ENCODE measurements at regions not wholly inside any gene's neighbourhood (a gene's known extent, or its start where the extent isn't known, plus 50 kb on each side); places are given as distances from the start of the nearest gene placed in this dataset.
A peak's percentile ranks its signal among the peaks of the same experiment; 100 is the strongest.

DNA sequence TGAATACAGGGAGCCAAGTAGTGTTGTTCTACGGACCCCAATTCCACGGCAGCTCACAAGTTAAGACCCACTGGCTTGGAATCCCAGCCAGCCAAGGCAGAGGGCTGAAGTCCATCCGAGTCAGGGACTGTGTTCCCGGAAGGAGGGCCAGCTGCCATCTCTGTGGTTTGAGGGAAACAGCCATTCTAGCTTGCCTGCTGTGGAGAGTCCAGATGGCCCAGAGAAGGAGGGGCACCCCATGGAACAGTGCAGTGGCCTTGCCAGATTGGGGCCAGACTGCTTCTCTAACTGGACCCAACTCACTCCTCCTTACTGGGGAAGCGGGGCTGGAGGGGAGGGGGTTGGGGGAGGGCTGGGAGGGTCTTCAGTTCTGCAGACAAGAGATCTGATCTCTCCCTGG lies 156.4 kb downstream of the FAM181B start:
- no peak for DNase-seq
- no peaks in the 10 kb centered on the region for H3K36me3 Mint-ChIP-seq
- H3K9me3 Mint-ChIP-seq = no peaks in the 10 kb centered on the region
- H3K4me3 Mint-ChIP-seq = no peak overlapping the region
- H3K27me3 Mint-ChIP-seq = peaks cover 11 to 14% of the 10 kb centered on the region in 2 donors
- no peak overlapping the region for H3K27ac Mint-ChIP-seq
- no peaks in the 10 kb centered on the region for H3K4me1 Mint-ChIP-seq
- no peak for ATAC-seq (replicated peaks)

DNA sequence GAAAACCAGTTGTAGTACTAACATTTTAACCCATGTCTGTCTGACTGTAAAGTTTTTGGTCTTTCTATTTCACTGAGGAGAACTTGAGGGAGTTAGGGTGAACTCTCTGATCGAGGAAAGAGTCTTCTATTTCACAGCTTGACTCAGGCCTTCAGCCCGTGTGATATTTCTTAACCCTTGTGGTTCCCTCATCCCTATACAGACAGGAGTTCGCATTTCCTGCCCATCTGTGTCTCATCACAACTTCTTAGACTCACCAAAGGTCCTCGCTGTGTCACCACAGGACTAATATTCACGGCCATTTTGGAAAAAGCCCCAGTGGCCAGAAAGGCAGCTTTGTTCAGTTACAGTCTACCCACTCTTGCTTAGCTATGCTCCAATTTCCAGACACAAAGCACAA lies 172.8 kb downstream of the FAM181B start:
- peaks cover 35 to 43% of the 10 kb centered on the region in 2 donors for H3K4me1 Mint-ChIP-seq
- H3K36me3 Mint-ChIP-seq = no peaks in the 10 kb centered on the region
- H3K27me3 Mint-ChIP-seq = peaks cover 0 to 4% of the 10 kb centered on the region in 2 donors
- H3K4me3 Mint-ChIP-seq = no peak overlapping the region
- no peak overlapping the region for H3K27ac Mint-ChIP-seq
- DNase-seq (no peak), ATAC-seq (replicated peaks) (no peak)
- H3K9me3 Mint-ChIP-seq = no peaks in the 10 kb centered on the region

DNA sequence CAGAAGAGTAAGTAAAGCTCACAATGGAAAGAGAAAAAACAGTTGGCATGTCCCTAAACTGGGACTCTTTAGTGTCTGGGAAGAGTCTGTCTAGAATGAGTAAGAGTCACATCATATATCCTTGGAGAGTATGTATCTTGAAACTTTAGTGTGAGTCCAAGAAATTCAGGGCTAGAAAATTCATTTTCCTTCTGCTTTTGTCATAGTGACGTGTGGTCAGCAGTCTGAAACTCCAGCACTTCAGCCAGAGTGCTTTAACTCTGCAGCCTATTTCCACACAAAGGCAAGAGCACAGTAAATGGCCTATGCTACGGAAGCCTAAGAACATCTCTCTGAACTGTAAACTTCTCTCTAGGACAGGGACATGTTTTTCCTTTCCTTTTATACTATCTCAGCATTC lies 174.1 kb downstream of the FAM181B start:
- H3K36me3 Mint-ChIP-seq = no peaks in the 10 kb centered on the region
- no peak for ATAC-seq (replicated peaks)

DNA sequence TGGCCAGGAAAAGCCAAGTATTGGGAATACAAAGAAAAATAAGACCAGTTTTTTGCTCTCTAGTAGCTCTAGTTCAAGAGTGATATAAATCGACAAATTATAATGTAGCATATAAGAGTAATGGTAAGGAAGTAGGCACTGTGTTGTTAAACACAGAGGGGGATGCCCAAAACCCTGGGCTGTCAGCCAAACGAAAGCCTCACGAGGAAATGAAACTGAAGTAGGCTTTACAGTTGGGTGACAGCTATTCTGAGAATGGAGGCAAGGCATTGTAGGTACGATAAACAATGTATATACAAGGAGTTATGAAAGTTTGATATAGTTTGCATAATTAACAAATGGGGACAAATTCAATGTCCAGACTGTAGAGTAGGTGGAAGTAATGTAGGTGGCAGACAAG lies 176.4 kb downstream of the FAM181B start:
- no peak overlapping the region for H3K4me3 Mint-ChIP-seq

More for the DNA sequence above, 174.1 kb downstream of the FAM181B start:
- no peak for DNase-seq
- H3K27me3 Mint-ChIP-seq = peaks cover 0 to 4% of the 10 kb centered on the region in 2 donors
- no peak overlapping the region for H3K27ac Mint-ChIP-seq
- H3K4me3 Mint-ChIP-seq = no peak overlapping the region
- peaks cover 31 to 46% of the 10 kb centered on the region in 2 donors for H3K4me1 Mint-ChIP-seq
- H3K9me3 Mint-ChIP-seq = no peaks in the 10 kb centered on the region

DNA sequence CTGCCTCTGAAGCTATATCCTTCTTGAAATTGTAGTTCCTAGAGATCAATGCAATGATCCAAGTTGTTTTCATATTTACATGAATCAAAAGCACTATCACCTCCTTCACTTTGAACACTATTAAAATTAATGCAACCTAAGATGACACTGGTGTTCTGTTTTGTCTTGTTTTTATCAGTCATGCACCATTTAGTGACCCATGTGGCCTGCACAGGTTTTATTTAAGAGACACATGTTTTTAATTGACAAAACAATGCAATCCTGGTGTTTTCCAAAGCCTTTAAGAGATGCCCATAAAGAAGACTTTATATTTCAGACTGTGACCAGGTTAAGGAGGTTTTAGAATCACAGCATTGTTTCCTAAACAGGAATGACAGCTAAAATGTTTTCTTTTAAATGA lies 177.5 kb downstream of the FAM181B start:
- DNase-seq (no peak), ATAC-seq (replicated peaks) (no peak)
- H3K27me3 Mint-ChIP-seq = peaks cover 4 to 5% of the 10 kb centered on the region in 2 donors
- H3K27ac Mint-ChIP-seq = no peak overlapping the region
- H3K9me3 Mint-ChIP-seq = no peaks in the 10 kb centered on the region
- no peak overlapping the region for H3K4me3 Mint-ChIP-seq
- peaks cover 31 to 46% of the 10 kb centered on the region in 2 donors for H3K4me1 Mint-ChIP-seq
- H3K36me3 Mint-ChIP-seq = no peaks in the 10 kb centered on the region

More for the DNA sequence above, 176.4 kb downstream of the FAM181B start:
- no peaks in the 10 kb centered on the region for H3K36me3 Mint-ChIP-seq
- peaks cover 0 to 4% of the 10 kb centered on the region in 2 donors for H3K27me3 Mint-ChIP-seq
- peak overlapping the region; percentile 49 for H3K27ac Mint-ChIP-seq
- ATAC-seq (replicated peaks) = peak; percentile 99 to 100
- no peaks in the 10 kb centered on the region for H3K9me3 Mint-ChIP-seq
- H3K4me1 Mint-ChIP-seq = peaks cover 31 to 46% of the 10 kb centered on the region in 2 donors
- DNase-seq = peak; percentile 67

DNA sequence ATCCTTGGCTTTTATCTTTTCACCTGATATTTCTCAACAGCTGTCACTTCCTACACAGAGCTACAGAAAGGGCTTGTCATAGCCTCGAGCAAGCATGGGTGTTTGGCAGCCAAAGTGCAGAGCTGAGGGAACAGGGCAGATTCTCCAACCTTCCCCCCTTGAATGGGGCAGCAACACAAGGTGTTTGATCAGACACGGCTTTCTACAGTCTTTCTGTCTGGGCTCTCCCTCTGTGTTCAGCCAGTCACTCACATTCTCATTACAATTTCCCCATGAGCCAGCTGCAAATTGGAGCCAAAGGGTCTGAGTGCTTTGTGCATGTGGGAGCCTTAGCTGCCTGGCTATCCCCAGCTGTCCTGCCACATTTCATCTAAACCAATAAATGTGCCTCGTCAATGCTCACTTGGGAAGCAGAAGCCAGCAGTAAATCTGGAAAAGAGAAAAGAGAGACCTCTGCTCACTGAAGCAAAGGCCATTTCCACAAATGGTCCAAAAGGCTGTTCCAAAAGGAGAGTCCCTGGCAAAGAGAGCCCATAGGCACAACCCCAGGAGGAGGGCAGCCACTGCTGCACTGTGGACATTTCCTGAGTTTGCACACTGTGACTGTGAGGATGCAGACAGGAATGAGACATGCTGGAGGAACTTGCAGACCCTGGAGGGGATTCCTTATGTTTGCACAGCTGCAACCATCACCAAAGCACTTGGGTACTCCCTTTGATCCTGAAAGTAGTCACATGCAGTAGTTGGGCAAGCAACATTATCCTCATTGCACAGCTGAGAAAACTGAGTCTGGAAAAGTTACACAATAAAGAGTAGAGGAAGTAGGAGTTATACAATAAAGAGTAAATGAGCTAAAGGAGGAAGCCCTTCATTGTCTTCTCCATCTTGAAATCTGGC lies 186.8 kb downstream of the FAM181B start:
- peaks cover 5 to 9% of the 10 kb centered on the region in 2 donors for H3K4me1 Mint-ChIP-seq
- DNase-seq (no peak), ATAC-seq (replicated peaks) (no peak)
- H3K4me3 Mint-ChIP-seq = no peak overlapping the region
- no peak overlapping the region for H3K27ac Mint-ChIP-seq
- peaks cover 8 to 11% of the 10 kb centered on the region in 2 donors for H3K9me3 Mint-ChIP-seq
- no peaks in the 10 kb centered on the region for H3K36me3 Mint-ChIP-seq
- peaks cover 11 to 22% of the 10 kb centered on the region in 2 donors for H3K27me3 Mint-ChIP-seq

DNA sequence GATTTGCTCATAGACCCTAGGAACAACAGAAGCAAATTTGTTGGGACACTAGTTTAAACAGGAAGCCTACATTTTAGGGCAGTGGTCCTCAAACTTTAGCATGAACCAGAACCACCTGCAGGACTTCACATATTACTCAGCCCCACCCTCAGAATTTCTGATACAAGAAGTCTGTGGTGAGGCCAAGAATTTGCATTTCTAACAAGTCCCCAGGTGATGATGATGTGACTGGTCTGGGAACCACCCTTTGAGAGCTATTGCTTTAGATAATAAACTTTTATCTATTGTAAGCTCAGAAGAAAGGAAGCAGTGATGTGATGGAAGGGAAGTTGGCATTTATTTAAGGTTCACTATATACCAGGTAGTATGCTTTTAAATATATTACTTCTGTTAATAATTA lies 194.0 kb downstream of the FAM181B start:
- DNase-seq = peak; percentile 6
- H3K36me3 Mint-ChIP-seq = no peaks in the 10 kb centered on the region
- no peaks in the 10 kb centered on the region for H3K4me1 Mint-ChIP-seq
- H3K27me3 Mint-ChIP-seq = peaks cover 0 to 4% of the 10 kb centered on the region in 2 donors
- no peak overlapping the region for H3K4me3 Mint-ChIP-seq
- ATAC-seq (replicated peaks) = peak; percentile 93 to 97
- H3K9me3 Mint-ChIP-seq = no peaks in the 10 kb centered on the region
- no peak overlapping the region for H3K27ac Mint-ChIP-seq

DNA sequence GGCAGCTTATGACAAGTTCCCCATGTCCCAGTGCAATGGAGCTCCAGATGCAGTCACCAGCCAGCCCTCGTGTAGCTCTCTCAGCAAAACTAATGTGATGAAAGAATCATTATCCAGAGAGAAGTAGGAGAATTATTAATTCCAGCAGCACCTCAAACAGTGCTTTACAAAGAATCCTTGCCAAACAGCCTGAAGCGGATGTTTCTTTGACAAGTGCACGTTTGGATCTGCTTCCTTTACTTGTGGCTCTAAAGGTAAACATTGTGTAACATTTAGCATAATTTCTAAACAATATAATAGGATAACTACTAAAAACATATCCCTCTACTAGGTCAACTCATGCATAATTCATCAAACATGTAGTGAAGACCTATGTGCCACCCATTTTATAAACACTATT lies 197.0 kb downstream of the FAM181B start:
- ATAC-seq (replicated peaks) = no peak
- Mint-ChIP-seq H3K27ac (no peak overlapping the region), H3K27me3 (peaks cover 0 to 4% of the 10 kb centered on the region in 2 donors), H3K4me1 (no peaks in the 10 kb centered on the region), H3K36me3 (no peaks in the 10 kb centered on the region), H3K4me3 (no peak overlapping the region), H3K9me3 (no peaks in the 10 kb centered on the region)
- DNase-seq = no peak

DNA sequence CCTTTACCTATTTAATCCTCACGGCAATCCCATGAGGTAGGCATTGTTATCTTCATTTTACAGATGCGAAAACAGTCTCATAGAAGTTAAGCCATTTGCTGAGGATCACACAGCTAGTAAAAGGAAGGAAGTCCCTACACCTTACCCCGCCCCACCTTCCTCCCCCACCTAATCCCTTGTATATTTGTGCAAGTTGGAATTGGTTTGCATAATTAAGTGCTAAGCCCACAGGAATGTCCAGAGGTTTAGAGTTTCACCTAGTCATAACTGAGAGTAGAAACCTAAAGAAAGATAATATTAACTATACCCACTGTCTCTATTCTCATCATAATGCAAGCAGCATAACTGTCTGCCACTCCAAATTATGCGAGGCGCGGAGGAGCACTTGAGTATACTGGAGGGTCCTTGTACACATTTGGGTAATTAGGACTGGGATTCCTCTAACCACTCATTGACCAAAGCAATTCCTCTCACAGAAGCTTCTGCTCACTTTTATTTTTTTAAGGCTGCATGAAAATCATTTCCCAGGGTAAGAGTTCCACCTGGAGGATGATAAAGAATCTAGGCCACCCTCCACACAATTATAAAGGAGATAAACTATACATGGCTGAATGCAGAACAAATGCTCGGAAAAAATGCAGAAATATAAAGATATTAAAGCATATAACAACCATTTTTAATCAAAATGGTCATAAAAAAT lies 199.9 kb downstream of the FAM181B start:
- DNase-seq = no peak
- H3K36me3 Mint-ChIP-seq = no peaks in the 10 kb centered on the region
- H3K27me3 Mint-ChIP-seq = peaks cover 4 to 5% of the 10 kb centered on the region in 2 donors
- ATAC-seq (replicated peaks) = no peak
- peaks cover 0 to 3% of the 10 kb centered on the region in 2 donors for H3K9me3 Mint-ChIP-seq
- H3K4me1 Mint-ChIP-seq = no peaks in the 10 kb centered on the region
- no peak overlapping the region for H3K27ac Mint-ChIP-seq
- no peak overlapping the region for H3K4me3 Mint-ChIP-seq

DNA sequence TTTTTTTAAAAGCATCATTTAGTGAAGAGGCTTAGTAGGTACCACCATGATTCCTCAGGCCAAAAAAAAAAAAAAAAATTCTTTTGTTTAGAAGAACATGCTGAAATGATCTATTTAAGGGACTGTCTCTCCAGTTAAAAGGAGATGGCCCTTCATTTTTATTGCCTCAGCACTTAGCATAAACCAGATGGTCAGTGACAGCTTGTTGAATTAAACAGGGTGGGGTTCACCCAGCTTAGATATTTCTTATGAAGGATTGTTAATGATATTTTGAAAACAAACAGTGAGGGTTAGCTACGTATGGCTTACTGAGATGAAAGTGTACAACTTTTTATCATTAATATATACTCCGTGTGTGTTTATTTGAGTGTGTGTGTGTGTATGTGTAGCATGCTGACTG lies 203.7 kb downstream of the FAM181B start:
- Mint-ChIP-seq H3K27me3 (peaks cover 3 to 12% of the 10 kb centered on the region in 2 donors), H3K4me3 (no peak overlapping the region), H3K36me3 (no peaks in the 10 kb centered on the region), H3K9me3 (peaks cover 0 to 3% of the 10 kb centered on the region in 2 donors), H3K27ac (no peak overlapping the region), H3K4me1 (no peaks in the 10 kb centered on the region)
- ATAC-seq (replicated peaks) (no peak), DNase-seq (no peak)

DNA sequence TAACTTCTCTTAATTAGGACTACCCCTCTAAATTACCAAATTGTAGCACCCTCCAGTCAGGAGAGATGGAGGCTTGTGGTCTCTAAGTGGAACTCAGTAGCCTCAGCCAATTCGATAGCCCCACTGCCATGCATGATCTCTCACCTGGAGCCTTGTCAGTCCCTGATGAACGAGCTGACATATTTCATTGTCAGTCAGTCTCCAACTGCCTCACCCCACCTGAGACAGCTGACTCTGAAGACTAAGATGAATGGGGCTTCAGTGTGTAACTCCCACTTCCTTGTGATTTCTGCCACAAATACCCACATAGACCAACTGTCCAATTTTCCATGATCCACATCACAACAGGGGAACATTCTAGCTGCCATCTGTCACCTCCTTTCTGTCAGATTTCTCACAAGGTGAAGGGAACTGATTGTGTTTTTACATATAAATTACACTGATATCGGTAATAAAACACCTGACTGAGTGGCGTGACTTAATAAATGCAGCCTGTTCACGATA lies 206.5 kb downstream of the FAM181B start:
- H3K27ac Mint-ChIP-seq = no peak overlapping the region
- no peak overlapping the region for H3K4me3 Mint-ChIP-seq
- DNase-seq = no peak
- ATAC-seq (replicated peaks) = peak in 1 of 2 donors; percentile 42
- peaks cover 7 to 12% of the 10 kb centered on the region in 2 donors for H3K27me3 Mint-ChIP-seq
- peaks cover 0 to 3% of the 10 kb centered on the region in 2 donors for H3K9me3 Mint-ChIP-seq
- no peaks in the 10 kb centered on the region for H3K4me1 Mint-ChIP-seq
- no peaks in the 10 kb centered on the region for H3K36me3 Mint-ChIP-seq

DNA sequence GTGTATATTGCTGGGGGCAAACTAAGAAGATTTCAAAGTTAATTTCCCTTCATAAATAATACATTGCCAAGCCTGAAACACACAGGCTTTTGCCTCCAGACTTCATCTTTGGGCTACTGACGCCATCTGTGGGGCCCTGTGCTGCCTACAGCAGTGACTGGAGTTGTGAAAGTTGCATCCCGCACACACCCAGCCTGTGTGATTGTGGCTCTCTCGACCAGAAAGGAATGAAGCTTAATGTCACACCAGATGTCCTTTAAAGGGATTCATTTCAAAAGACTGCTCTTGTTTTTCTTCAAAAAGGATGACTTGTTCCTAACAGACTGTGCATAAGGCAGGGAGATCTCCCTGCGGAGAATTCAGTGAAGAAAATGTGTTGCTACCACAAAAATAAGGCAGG lies 210.5 kb downstream of the FAM181B start:
- Mint-ChIP-seq H3K9me3 (peaks cover 0 to 4% of the 10 kb centered on the region in 2 donors), H3K4me3 (no peak overlapping the region), H3K27ac (no peak overlapping the region), H3K4me1 (peaks cover 5 to 9% of the 10 kb centered on the region in 2 donors), H3K27me3 (peaks cover 7 to 17% of the 10 kb centered on the region in 2 donors), H3K36me3 (no peaks in the 10 kb centered on the region)
- ATAC-seq (replicated peaks) = no peak
- DNase-seq = no peak

DNA sequence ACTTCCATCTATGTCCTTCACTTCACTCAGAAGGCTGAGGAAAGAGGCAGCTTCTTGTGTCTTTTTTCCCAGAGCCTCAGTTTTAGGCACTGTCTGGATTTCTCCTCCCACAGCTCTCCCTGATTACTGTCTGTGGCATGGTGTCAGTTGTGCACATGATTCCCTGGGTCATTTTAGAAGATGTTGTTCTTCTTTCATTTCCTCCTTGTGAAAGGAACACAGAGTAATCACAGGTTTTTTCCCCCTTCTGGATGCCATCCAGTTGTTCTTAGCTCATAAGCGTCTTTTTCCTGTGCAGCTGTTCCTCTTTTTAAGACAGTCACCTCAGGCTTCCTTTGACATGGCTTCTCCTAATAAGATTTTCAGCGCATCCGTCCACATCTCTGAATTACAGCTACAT lies 212.2 kb downstream of the FAM181B start:
- ATAC-seq (replicated peaks) (peak; percentile 41 to 68), DNase-seq (no peak)
- Mint-ChIP-seq H3K36me3 (no peaks in the 10 kb centered on the region), H3K4me3 (no peak overlapping the region), H3K27ac (no peak overlapping the region), H3K9me3 (peaks cover 0 to 4% of the 10 kb centered on the region in 2 donors), H3K4me1 (peaks cover 5 to 9% of the 10 kb centered on the region in 2 donors), H3K27me3 (peaks cover 4 to 16% of the 10 kb centered on the region in 2 donors)

DNA sequence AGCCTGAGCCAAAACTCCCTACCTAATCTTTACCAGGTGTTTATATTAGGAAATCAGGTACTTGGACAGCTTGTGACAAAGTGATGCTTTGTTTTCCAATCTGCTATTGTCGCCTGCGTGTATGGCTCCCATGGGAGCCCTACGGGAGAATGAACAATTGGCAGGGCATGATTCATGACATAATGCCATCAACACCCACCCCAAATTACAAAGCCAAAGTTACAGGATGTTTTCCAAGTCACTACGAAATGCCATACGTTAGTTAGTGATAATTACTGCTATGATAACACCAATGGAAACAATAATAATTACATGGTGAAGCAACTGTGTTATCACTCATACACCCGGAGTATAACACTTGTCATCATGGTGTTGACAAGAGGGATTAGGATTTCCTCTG lies 226.4 kb downstream of the FAM181B start:
- Mint-ChIP-seq H3K27ac (no peak overlapping the region), H3K27me3 (no peaks in the 10 kb centered on the region), H3K4me3 (no peak overlapping the region), H3K9me3 (no peaks in the 10 kb centered on the region), H3K36me3 (no peaks in the 10 kb centered on the region), H3K4me1 (no peaks in the 10 kb centered on the region)
- ATAC-seq (replicated peaks) = no peak
- DNase-seq = no peak

Measured in stimulated activated naive B cell treated with anti-CD40 and anti-IgM and Interleukin-4, amounts not matched to agents 10 μg/mL and 1 μg/mL and 100 μg/mL, for 72 hours (primary cell).